Mononuclear cell (primary cell): ENCODE measurements at regions not wholly inside any gene's neighbourhood (a gene's known extent, or its start where the extent isn't known, plus 50 kb on each side); places are given as distances from the start of the nearest gene placed in this dataset.

ENCODE experiments used
- H3K27me3 ChIP-seq: 2 replicates; pipeline ENCODE4 v1.6.0; 2011; ENCODE audit warnings: low read length, control low read depth; ENCODE audit not compliant: insufficient read depth
- H3K4me1 ChIP-seq: 2 replicates; pipeline ENCODE4 v1.5.1; 2011; ENCODE audit warnings: mild to moderate bottlenecking, low read length, control low read depth; ENCODE audit not compliant: insufficient read depth
- H3K4me3 ChIP-seq: 2 replicates; pipeline ENCODE4 v1.5.1; 2011; ENCODE audit warnings: mild to moderate bottlenecking, low read length, moderate library complexity
- H3K9me3 ChIP-seq: 2 replicates; pipeline ENCODE4 v1.5.1; 2011; ENCODE audit warnings: low read depth, mild to moderate bottlenecking, control low read depth, low read length

- H3K9me3 ChIP-seq = no peaks in the 10 kb centered on the region
- H3K4me1 ChIP-seq = no peaks in the 10 kb centered on the region
- no peak overlapping the region for H3K4me3 ChIP-seq
- no peaks in the 10 kb centered on the region for H3K27me3 ChIP-seq
These were observed 173.4 kb downstream of the SETD4 start for GRCh38 chr21:35886887-35887286.

GRCh38 chr21:35885942-35886541, 174.3 kb downstream of the SETD4 start:
- Histone ChIP-seq H3K9me3 (no peaks in the 10 kb centered on the region), H3K4me1 (no peaks in the 10 kb centered on the region), H3K4me3 (no peak overlapping the region), H3K27me3 (no peaks in the 10 kb centered on the region)

- no peaks in the 10 kb centered on the region for H3K4me1 ChIP-seq
- H3K27me3 ChIP-seq = no peaks in the 10 kb centered on the region
- no peak overlapping the region for H3K4me3 ChIP-seq
- H3K9me3 ChIP-seq = no peaks in the 10 kb centered on the region
These were observed 177.5 kb downstream of the SETD4 start for GRCh38 chr21:35882791-35883240.

- H3K27me3 ChIP-seq = peaks cover 3% of the 10 kb centered on the region
- H3K9me3 ChIP-seq = no peaks in the 10 kb centered on the region
- no peaks in the 10 kb centered on the region for H3K4me1 ChIP-seq
- H3K4me3 ChIP-seq = no peak overlapping the region
These were observed 186.9 kb downstream of the SETD4 start for GRCh38 chr21:35873441-35873840.

GRCh38 chr21:35871906-35872305, 188.4 kb downstream of the SETD4 start:
- H3K27me3 ChIP-seq = peaks cover 3% of the 10 kb centered on the region
- H3K4me1 ChIP-seq = no peaks in the 10 kb centered on the region
- no peak overlapping the region for H3K4me3 ChIP-seq
- no peaks in the 10 kb centered on the region for H3K9me3 ChIP-seq

- Histone ChIP-seq H3K9me3 (no peaks in the 10 kb centered on the region), H3K4me1 (no peaks in the 10 kb centered on the region), H3K27me3 (peaks cover 3% of the 10 kb centered on the region), H3K4me3 (no peak overlapping the region)
These were observed 191.5 kb downstream of the SETD4 start for GRCh38 chr21:35868869-35869223.

- no peak overlapping the region for H3K4me3 ChIP-seq
- H3K27me3 ChIP-seq = peaks cover 3% of the 10 kb centered on the region
- no peaks in the 10 kb centered on the region for H3K9me3 ChIP-seq
- no peaks in the 10 kb centered on the region for H3K4me1 ChIP-seq
These were observed 192.1 kb downstream of the SETD4 start for GRCh38 chr21:35868005-35868868.

GRCh38 chr21:35864039-35864438, 196.3 kb downstream of the SETD4 start:
- H3K9me3 ChIP-seq = no peaks in the 10 kb centered on the region
- no peak overlapping the region for H3K4me3 ChIP-seq
- peaks cover 3% of the 10 kb centered on the region for H3K27me3 ChIP-seq
- no peaks in the 10 kb centered on the region for H3K4me1 ChIP-seq

GRCh38 chr21:35862969-35863368, 197.4 kb downstream of the SETD4 start:
- Histone ChIP-seq H3K4me3 (no peak overlapping the region), H3K27me3 (no peaks in the 10 kb centered on the region), H3K9me3 (no peaks in the 10 kb centered on the region), H3K4me1 (no peaks in the 10 kb centered on the region)

GRCh38 chr21:35861661-35862060, 198.7 kb downstream of the SETD4 start:
- Histone ChIP-seq H3K27me3 (no peaks in the 10 kb centered on the region), H3K4me1 (no peaks in the 10 kb centered on the region), H3K4me3 (no peak overlapping the region), H3K9me3 (no peaks in the 10 kb centered on the region)

GRCh38 chr21:35860189-35860869, 200.0 kb downstream of the SETD4 start:
- Histone ChIP-seq H3K4me1 (no peaks in the 10 kb centered on the region), H3K4me3 (no peak overlapping the region), H3K9me3 (no peaks in the 10 kb centered on the region), H3K27me3 (no peaks in the 10 kb centered on the region)

GRCh38 chr21:35859677-35860076, 200.6 kb downstream of the SETD4 start:
- H3K9me3 ChIP-seq = no peaks in the 10 kb centered on the region
- no peaks in the 10 kb centered on the region for H3K27me3 ChIP-seq
- H3K4me3 ChIP-seq = no peak overlapping the region
- H3K4me1 ChIP-seq = no peaks in the 10 kb centered on the region

GRCh38 chr21:35857095-35857494, 203.2 kb downstream of the SETD4 start:
- H3K9me3 ChIP-seq = no peaks in the 10 kb centered on the region
- H3K4me3 ChIP-seq = no peak overlapping the region
- no peaks in the 10 kb centered on the region for H3K4me1 ChIP-seq
- no peaks in the 10 kb centered on the region for H3K27me3 ChIP-seq

- Histone ChIP-seq H3K9me3 (no peaks in the 10 kb centered on the region), H3K4me3 (no peak overlapping the region), H3K27me3 (no peaks in the 10 kb centered on the region), H3K4me1 (no peaks in the 10 kb centered on the region)
These were observed 204.8 kb downstream of the SETD4 start for GRCh38 chr21:35855484-35855883.

- Histone ChIP-seq H3K4me3 (no peak overlapping the region), H3K9me3 (no peaks in the 10 kb centered on the region), H3K27me3 (no peaks in the 10 kb centered on the region), H3K4me1 (no peaks in the 10 kb centered on the region)
These were observed 206.0 kb downstream of the SETD4 start for GRCh38 chr21:35854281-35854680.
